ENCODE measurements at regions not wholly inside any gene's neighbourhood (a gene's known extent, or its start where the extent isn't known, plus 50 kb on each side); places are given as distances from the start of the nearest gene placed in this dataset.

GRCh38 chr5:87770601-87771121 is 357.9 kb upstream of the CCNH start:
- CTCF ChIA-PET, result interaction anchor here (1.7 to 3.7 kb wide), 2 partner anchors 10 to 920 kb away, joined by 7 to 21 read pairs; no protein-coding TSS in a partner anchor
- Histone ChIP-seq H2AFZ (ENCODE audit: insufficient read depth, low read depth, low read length, poor library complexity, severe bottlenecking) (no peak overlapping the region), H3K9me3 (ENCODE audit: control extremely low read depth in 1 of 3, control insufficient read depth in 2 of 3, insufficient read depth in 1 of 3, low read length in 2 of 3) (no peaks in the 10 kb centered on the region), H3K36me3 (replicated peaks in 1 of 2; ENCODE audit: control extremely low read depth in 1 of 2, control insufficient read depth in 1 of 2, extremely low read depth in 1 of 2, insufficient read depth in 2 of 2, low read length in 1 of 2) (no peaks in the 10 kb centered on the region), H3K79me2 (ENCODE audit: control insufficient read depth, insufficient read depth, low read length) (no peaks in the 10 kb centered on the region), H3K4me2 (replicated peaks; ENCODE audit: low read depth, low read length, poor library complexity, severe bottlenecking) (no peak overlapping the region), H4K20me1 (ENCODE audit: control insufficient read depth, insufficient read depth, low read length, poor library complexity, severe bottlenecking) (no peaks in the 10 kb centered on the region), H3K4me3 (ENCODE audit: control extremely low read depth in 1 of 5, extremely low read depth in 1 of 5, insufficient read depth in 1 of 5, low read depth in 2 of 5, low read length in 4 of 5) (no peak overlapping the region), H3K9ac (ENCODE audit: low read length) (no peak overlapping the region), H3K27ac (ENCODE audit: low read length in 2 of 2) (no peak overlapping the region), H3K27me3 (replicated peaks in 1 of 4; ENCODE audit: control extremely low read depth in 1 of 4, control insufficient read depth in 3 of 4, insufficient read depth in 4 of 4, low read length in 3 of 4) (peaks cover 0 to 7% (median 0%) of the 10 kb centered on the region in 4 experiments), H3K4me1 (ENCODE audit: control insufficient read depth in 2 of 2, insufficient read depth in 2 of 2, low read length in 2 of 2) (no peaks in the 10 kb centered on the region)
- H3K27ac Mint-ChIP-seq, result no peak overlapping the region
- peaks cover 35% of the 10 kb centered on the region for H3K27me3 Mint-ChIP-seq
- POLR2A ChIA-PET, result no interaction called here
- ATAC-seq (ENCODE audit: low read depth) (no peak), DNase-seq (no peak)
- TF ChIP-seq EZH2 (IDR thresholded peaks at IDR 0.05; ENCODE audit: borderline replicate concordance, insufficient read depth, low read depth, low read length, poor library complexity, severe bottlenecking) (no peak), CTCF (IDR thresholded peaks at IDR 0.05) (no peak)
- intact Hi-C loops (cut with micrococcal nuclease), result no loop called here
- no peaks in the 10 kb centered on the region for H3K9me3 Mint-ChIP-seq (ENCODE audit: insufficient read depth)
- WGBS (ENCODE audit: insufficient coverage), result 23% methylated on average over 9 of the region's 16 CpGs
- H3K4me1 Mint-ChIP-seq, result no peaks in the 10 kb centered on the region
- H3K4me3 Mint-ChIP-seq, result no peak overlapping the region

GRCh38 chr5:87770016-87770570 is 357.4 kb upstream of the CCNH start:
- ChIA-PET CTCF (interaction anchor here (1.7 to 3.7 kb wide), 2 partner anchors 11 to 921 kb away, joined by 7 to 21 read pairs; no protein-coding TSS in a partner anchor), POLR2A (no interaction called here)
- Histone ChIP-seq H3K27ac (ENCODE audit: low read length in 2 of 2) (no peak overlapping the region), H3K4me2 (replicated peaks; ENCODE audit: low read depth, low read length, poor library complexity, severe bottlenecking) (no peak overlapping the region), H3K79me2 (ENCODE audit: control insufficient read depth, insufficient read depth, low read length) (no peaks in the 10 kb centered on the region), H3K36me3 (replicated peaks in 1 of 2; ENCODE audit: control extremely low read depth in 1 of 2, control insufficient read depth in 1 of 2, extremely low read depth in 1 of 2, insufficient read depth in 2 of 2, low read length in 1 of 2) (no peaks in the 10 kb centered on the region), H3K9ac (ENCODE audit: low read length) (no peak overlapping the region), H3K27me3 (replicated peaks in 1 of 4; ENCODE audit: control extremely low read depth in 1 of 4, control insufficient read depth in 3 of 4, insufficient read depth in 4 of 4, low read length in 3 of 4) (peaks cover 0 to 7% (median 0%) of the 10 kb centered on the region in 4 experiments), H3K4me1 (ENCODE audit: control insufficient read depth in 2 of 2, insufficient read depth in 2 of 2, low read length in 2 of 2) (no peaks in the 10 kb centered on the region), H4K20me1 (ENCODE audit: control insufficient read depth, insufficient read depth, low read length, poor library complexity, severe bottlenecking) (no peaks in the 10 kb centered on the region), H2AFZ (ENCODE audit: insufficient read depth, low read depth, low read length, poor library complexity, severe bottlenecking) (no peak overlapping the region), H3K4me3 (ENCODE audit: control extremely low read depth in 1 of 5, extremely low read depth in 1 of 5, insufficient read depth in 1 of 5, low read depth in 2 of 5, low read length in 4 of 5) (no peak overlapping the region), H3K9me3 (ENCODE audit: control extremely low read depth in 1 of 3, control insufficient read depth in 2 of 3, insufficient read depth in 1 of 3, low read length in 2 of 3) (no peaks in the 10 kb centered on the region)
- intact Hi-C loops (cut with micrococcal nuclease), result no loop called here
- no peak for TF ChIP-seq EZH2 (IDR thresholded peaks at IDR 0.05; ENCODE audit: borderline replicate concordance, insufficient read depth, low read depth, low read length, poor library complexity, severe bottlenecking)
- TF ChIP-seq CTCF (IDR thresholded peaks at IDR 0.05), result no peak
- ATAC-seq (ENCODE audit: low read depth) (no peak), DNase-seq (no peak)
- no peaks in the 10 kb centered on the region for H3K4me1 Mint-ChIP-seq
- peaks cover 35% of the 10 kb centered on the region for H3K27me3 Mint-ChIP-seq
- WGBS (ENCODE audit: insufficient coverage), result 74% methylated on average over 2 of the region's 8 CpGs
- no peaks in the 10 kb centered on the region for H3K9me3 Mint-ChIP-seq (ENCODE audit: insufficient read depth)
- H3K27ac Mint-ChIP-seq, result no peak overlapping the region
- no peak overlapping the region for H3K4me3 Mint-ChIP-seq

All from B cell (primary cell).